Panc1 (cell line): ENCODE measurements at regions not wholly inside any gene's neighbourhood (a gene's known extent, or its start where the extent isn't known, plus 50 kb on each side); places are given as distances from the start of the nearest gene placed in this dataset.

Experiments
- CTCF ChIP-seq: fragments of 450-650 bp; IDR thresholded peaks from 2 replicates; pipeline ENCODE4 v1.5.1; 2017; ENCODE audit warnings: mild to moderate bottlenecking
- POLR2AphosphoS5 ChIP-seq: IDR thresholded peaks from 2 replicates; pipeline ENCODE4 v1.6.1; 2012; ENCODE audit warnings: mild to moderate bottlenecking, low read depth, low read length, moderate library complexity
- REST ChIP-seq, 2 experiments: IDR thresholded peaks; 2 replicates each; pipeline ENCODE4 v1.6.1; 2011 to 2012; ENCODE audit warnings: low read depth in 2 of 2, control low read depth in 1 of 2, low read length in 1 of 2, mild to moderate bottlenecking in 1 of 2, moderate library complexity in 1 of 2; ENCODE audit not compliant: insufficient read depth in 1 of 2
- SIN3A ChIP-seq: IDR thresholded peaks from 2 replicates; pipeline ENCODE4 v1.6.1; 2012; ENCODE audit warnings: low read depth, mild to moderate bottlenecking, low read length, moderate library complexity, borderline replicate concordance; ENCODE audit not compliant: insufficient read depth
- TCF7L2 ChIP-seq: IDR thresholded peaks from 2 replicates; pipeline ENCODE4 v1.6.1; 2011; ENCODE audit warnings: mild to moderate bottlenecking, low read depth, low read length, inconsistent platforms

GRCh38 chr20:55782224-55782911 is 223.0 kb downstream of the CBLN4 start:
- no peak for TF ChIP-seq CTCF
- no peak for TF ChIP-seq POLR2AphosphoS5
- TF ChIP-seq TCF7L2, result no peak
- TF ChIP-seq SIN3A, result no peak
- TF ChIP-seq REST (IDR thresholded peaks at IDR 0.05; ENCODE audit: insufficient read depth in 1 of 2, low read depth in 2 of 2, low read length in 1 of 2), result no peak
